ENCODE measurements at regions not wholly inside any gene's neighbourhood (a gene's known extent, or its start where the extent isn't known, plus 50 kb on each side); places are given as distances from the start of the nearest gene placed in this dataset.

DNA sequence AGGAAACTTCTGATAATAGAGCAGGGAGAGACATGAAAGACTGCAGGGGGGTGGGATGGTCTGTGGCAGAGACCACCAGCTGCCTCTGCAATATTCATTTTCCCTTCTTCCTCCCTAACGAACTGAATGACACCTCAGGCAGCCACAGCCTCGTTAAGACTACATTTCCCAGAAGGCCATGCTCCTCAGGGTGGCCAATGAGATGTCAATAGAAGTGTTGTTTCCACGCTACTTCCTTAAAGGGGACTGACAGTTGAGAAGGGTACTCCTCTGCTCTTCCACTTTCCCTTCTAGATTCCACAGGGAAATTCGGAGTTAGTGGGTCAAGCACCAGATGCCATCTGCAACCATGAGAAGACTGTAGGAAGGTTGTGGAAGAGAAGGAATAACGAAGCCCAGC lies 52.0 kb upstream of the DAPK1 start:
- TF ChIP-seq, protein P1, sequence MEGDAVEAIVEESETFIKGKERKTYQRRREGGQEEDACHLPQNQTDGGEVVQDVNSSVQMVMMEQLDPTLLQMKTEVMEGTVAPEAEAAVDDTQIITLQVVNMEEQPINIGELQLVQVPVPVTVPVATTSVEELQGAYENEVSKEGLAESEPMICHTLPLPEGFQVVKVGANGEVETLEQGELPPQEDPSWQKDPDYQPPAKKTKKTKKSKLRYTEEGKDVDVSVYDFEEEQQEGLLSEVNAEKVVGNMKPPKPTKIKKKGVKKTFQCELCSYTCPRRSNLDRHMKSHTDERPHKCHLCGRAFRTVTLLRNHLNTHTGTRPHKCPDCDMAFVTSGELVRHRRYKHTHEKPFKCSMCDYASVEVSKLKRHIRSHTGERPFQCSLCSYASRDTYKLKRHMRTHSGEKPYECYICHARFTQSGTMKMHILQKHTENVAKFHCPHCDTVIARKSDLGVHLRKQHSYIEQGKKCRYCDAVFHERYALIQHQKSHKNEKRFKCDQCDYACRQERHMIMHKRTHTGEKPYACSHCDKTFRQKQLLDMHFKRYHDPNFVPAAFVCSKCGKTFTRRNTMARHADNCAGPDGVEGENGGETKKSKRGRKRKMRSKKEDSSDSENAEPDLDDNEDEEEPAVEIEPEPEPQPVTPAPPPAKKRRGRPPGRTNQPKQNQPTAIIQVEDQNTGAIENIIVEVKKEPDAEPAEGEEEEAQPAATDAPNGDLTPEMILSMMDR (conservative IDR thresholded peaks at IDR 0.05; ENCODE audit: low read depth, low read length) = no peak
- no peak for TF ChIP-seq EZH2 (IDR thresholded peaks at IDR 0.05; ENCODE audit: low read length, unreplicated experiment)
- TF ChIP-seq EZH2phosphoT487 (IDR thresholded peaks at IDR 0.05; ENCODE audit: borderline replicate concordance, low read length) = no peak

Data from PC-3 (cell line).